Calu3 (cell line): ENCODE measurements at regions not wholly inside any gene's neighbourhood (a gene's known extent, or its start where the extent isn't known, plus 50 kb on each side); places are given as distances from the start of the nearest gene placed in this dataset.

Experiments
- BruUV-seq: library from RNA; stranded (reverse); fragments of 400-500 nt; replicated peaks from 2 replicates; lab custom pipeline; 2021; lab: Mats Ljungman, UMichigan
- CTCF ChIA-PET: fragments of 300-600 bp; sonication (Branson Sonifier 250); formaldehyde crosslinking; loops from one replicate; lab custom pipeline; 2022; ENCODE audit warnings: antibody characterized with exemption; lab: Charles Lee
- DNase-seq: peaks from one replicate; pipeline ENCODE4 v3.0.0; 2022
- H3K27ac Mint-ChIP-seq: one replicate; pipeline ENCODE4 v1.8.0; 2022; ENCODE audit warnings: mixed read lengths; ENCODE audit not compliant: unreplicated experiment
- H3K27me3 Mint-ChIP-seq: one replicate; pipeline ENCODE4 v1.8.0; 2022; ENCODE audit warnings: mixed read lengths; ENCODE audit not compliant: unreplicated experiment
- H3K36me3 Mint-ChIP-seq: one replicate; pipeline ENCODE4 v1.8.0; 2022; ENCODE audit warnings: mild to moderate bottlenecking, moderate library complexity, mixed read lengths; ENCODE audit not compliant: insufficient read depth, unreplicated experiment
- H3K4me1 Mint-ChIP-seq: one replicate; pipeline ENCODE4 v1.8.0; 2022; ENCODE audit warnings: mild to moderate bottlenecking, low read depth, mixed read lengths; ENCODE audit not compliant: unreplicated experiment
- H3K4me3 Mint-ChIP-seq: one replicate; pipeline ENCODE4 v1.8.0; 2022; ENCODE audit warnings: mild to moderate bottlenecking, low read depth, moderate library complexity, mixed read lengths; ENCODE audit not compliant: unreplicated experiment
- H3K9me3 Mint-ChIP-seq: one replicate; pipeline ENCODE4 v1.8.0; 2022; ENCODE audit warnings: low read depth, mixed read lengths; ENCODE audit not compliant: unreplicated experiment
- CTCF ChIP-seq: fragments of 200-600 bp; IDR thresholded peaks from one replicate; pipeline ENCODE4 v1.8.0; 2022; ENCODE audit warnings: antibody characterized with exemption; ENCODE audit not compliant: unreplicated experiment
- intact Hi-C: fragments of 100-400 bp; cut with micrococcal nuclease; formaldehyde crosslinking; loops from one replicate; pipeline ENCODE4 v1.10.0; 2022; ENCODE audit not compliant: unreplicated experiment

DNA sequence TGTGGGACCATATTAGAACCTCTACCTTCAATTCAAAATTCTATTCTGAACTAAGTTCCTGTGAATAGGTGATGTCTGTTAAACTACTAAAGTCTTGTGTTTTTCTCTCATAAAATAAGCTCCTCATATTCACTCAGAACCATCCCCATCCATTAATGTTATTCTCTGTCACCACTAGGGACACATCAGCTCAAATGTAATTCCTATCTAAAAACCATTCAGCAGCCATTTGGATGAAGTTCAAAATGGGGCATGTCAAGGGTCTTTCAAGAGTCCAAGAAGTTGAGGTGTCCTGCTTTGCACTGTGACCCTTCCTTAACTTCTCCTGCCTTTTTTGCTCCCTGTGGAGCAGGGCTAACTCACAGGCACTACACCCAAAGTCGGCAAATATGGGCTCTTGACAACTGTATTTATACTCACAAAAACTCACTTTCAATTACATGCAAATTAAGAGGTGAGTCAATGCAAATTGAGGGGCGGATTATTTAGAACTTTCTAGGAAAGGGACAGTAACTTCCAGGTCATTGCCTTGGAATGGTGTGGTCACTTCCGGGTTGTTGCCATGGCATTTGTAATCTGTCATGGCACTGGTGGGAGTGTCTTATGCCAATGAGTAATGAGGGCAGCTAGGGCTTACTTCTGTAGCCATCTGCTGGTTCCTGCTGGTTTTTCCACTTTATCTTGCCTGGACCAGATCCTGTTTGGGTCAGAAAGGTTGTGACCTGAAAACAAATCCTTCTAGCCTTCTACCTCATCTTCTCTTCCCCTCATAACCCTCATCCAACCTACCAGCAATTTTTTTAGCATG, 128.2 kb upstream of the COX10 start:
- intact Hi-C loops, result no loop called here
- H3K9me3 Mint-ChIP-seq, result peaks cover 3% of the 10 kb centered on the region
- DNase-seq, result no peak
- no peaks in the 10 kb centered on the region for H3K27me3 Mint-ChIP-seq
- CTCF ChIA-PET, result interaction anchor here (0.7 kb wide), 1 partner anchor 253 kb away, joined by 3 read pairs; no protein-coding TSS in a partner anchor
- no TSS peak for BruUV-seq
- no peak overlapping the region for H3K4me3 Mint-ChIP-seq
- TF ChIP-seq CTCF, result no peak
- H3K27ac Mint-ChIP-seq, result no peak overlapping the region
- no peaks in the 10 kb centered on the region for H3K36me3 Mint-ChIP-seq
- no peaks in the 10 kb centered on the region for H3K4me1 Mint-ChIP-seq

GRCh38 chr17:13941781-13942180, 127.5 kb upstream of the COX10 start:
- BruUV-seq, result no TSS peak
- Mint-ChIP-seq H3K4me3 (no peak overlapping the region), H3K9me3 (peaks cover 3% of the 10 kb centered on the region), H3K36me3 (no peaks in the 10 kb centered on the region), H3K4me1 (no peaks in the 10 kb centered on the region), H3K27ac (no peak overlapping the region), H3K27me3 (no peaks in the 10 kb centered on the region)
- no peak for TF ChIP-seq CTCF
- CTCF ChIA-PET, result no interaction called here
- no peak for DNase-seq
- intact Hi-C loops, result no loop called here

GRCh38 chr17:13943909-13944308, 125.4 kb upstream of the COX10 start:
- DNase-seq, result no peak
- BruUV-seq, result no TSS peak
- no peaks in the 10 kb centered on the region for H3K36me3 Mint-ChIP-seq
- CTCF ChIA-PET, result no interaction called here
- no peaks in the 10 kb centered on the region for H3K9me3 Mint-ChIP-seq
- TF ChIP-seq CTCF, result no peak
- H3K4me1 Mint-ChIP-seq, result no peaks in the 10 kb centered on the region
- no peak overlapping the region for H3K4me3 Mint-ChIP-seq
- no peaks in the 10 kb centered on the region for H3K27me3 Mint-ChIP-seq
- no peak overlapping the region for H3K27ac Mint-ChIP-seq
- intact Hi-C loops, result no loop called here

GRCh38 chr17:13947499-13947898, 121.8 kb upstream of the COX10 start:
- no peaks in the 10 kb centered on the region for H3K36me3 Mint-ChIP-seq
- no peak for DNase-seq
- no peak overlapping the region for H3K4me3 Mint-ChIP-seq
- H3K27ac Mint-ChIP-seq, result no peak overlapping the region
- TF ChIP-seq CTCF, result no peak
- H3K4me1 Mint-ChIP-seq, result no peaks in the 10 kb centered on the region
- no TSS peak for BruUV-seq
- CTCF ChIA-PET, result no interaction called here
- intact Hi-C loops, result no loop called here
- no peaks in the 10 kb centered on the region for H3K27me3 Mint-ChIP-seq
- no peaks in the 10 kb centered on the region for H3K9me3 Mint-ChIP-seq
